Colon (tissue), 2 donors: ENCODE measurements at regions not wholly inside any gene's neighbourhood (a gene's known extent, or its start where the extent isn't known, plus 50 kb on each side); places are given as distances from the start of the nearest gene placed in this dataset.
"Not testable (repeated sequence)": the region's sequence is repeated elsewhere in the genome, so short reads cannot be mapped to it uniquely, and the experiment has no call there.

Experiments used
- FAIRE-seq: peaks from 2 replicates; lab custom pipeline; 2012; peaks lifted over from hg19 to GRCh38; lab: Jason Lieb, UNC
- donor health status: control.
- donor health status: control.

- no peak for FAIRE-seq
Measured at GRCh38 chr6:139743664-139744437, 369.4 kb upstream of the CITED2 start.

DNA sequence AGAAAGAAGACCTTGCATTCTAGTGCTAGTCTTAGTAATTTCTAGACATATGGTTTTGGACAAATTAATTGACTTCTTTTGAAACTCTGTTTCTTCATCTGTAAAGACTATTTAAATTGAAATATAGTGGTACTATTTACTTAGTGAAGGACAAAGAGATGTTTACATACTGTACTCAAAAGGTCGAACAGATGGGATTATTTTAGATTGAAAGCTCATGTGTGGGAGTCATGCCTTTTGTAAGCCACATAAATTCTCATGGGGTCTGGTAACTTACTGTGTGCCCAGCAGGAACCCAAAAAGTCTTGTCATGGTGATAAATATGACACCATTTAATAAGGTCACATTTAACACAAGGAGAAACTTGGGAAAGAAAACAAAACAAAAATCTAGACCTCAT, 368.2 kb upstream of the CITED2 start:
- FAIRE-seq: no peak

DNA sequence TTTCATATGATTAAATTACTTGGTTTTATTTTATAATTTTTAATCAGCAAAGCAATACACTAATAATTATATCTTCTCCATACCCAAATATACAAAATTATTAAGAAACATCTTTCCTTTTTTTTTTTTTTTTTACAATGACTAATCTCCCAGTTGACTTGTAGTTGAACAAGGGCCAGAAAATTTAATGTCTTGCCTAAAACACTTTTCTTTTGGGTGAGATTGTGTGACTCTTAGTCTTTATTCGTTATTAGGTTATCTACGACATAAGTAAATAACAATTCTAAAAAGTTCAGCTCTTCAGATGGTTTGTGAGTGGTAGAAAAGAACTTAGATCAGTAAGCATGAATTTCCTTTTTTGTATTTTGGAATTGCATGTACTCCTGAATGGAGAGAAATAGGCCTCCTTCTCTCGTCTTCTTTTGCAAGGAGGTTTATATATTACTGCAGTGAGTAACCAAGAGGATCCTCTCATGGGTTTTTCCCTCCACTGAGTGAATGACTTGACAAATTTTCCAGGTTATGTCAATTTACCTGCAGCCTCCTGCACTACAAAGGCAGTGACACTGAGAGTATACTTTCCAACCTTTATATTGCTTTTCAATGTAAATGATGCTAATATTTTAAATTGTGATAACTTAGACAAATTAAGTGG, 364.5 kb upstream of the CITED2 start:
- FAIRE-seq: peak; percentile 14

GRCh38 chr6:139736325-139736906, 362.0 kb upstream of the CITED2 start:
- FAIRE-seq: no peak

GRCh38 chr6:139732451-139732850, 358.0 kb upstream of the CITED2 start:
- FAIRE-seq: no peak

GRCh38 chr6:139730340-139730974, 356.0 kb upstream of the CITED2 start:
- FAIRE-seq: no peak

GRCh38 chr6:139728876-139729427, 354.5 kb upstream of the CITED2 start:
- no peak for FAIRE-seq

- FAIRE-seq: not testable (repeated sequence)
Measured at GRCh38 chr6:139726272-139726671, 351.8 kb upstream of the CITED2 start.

- FAIRE-seq: no peak
Measured at GRCh38 chr6:139722530-139722929, 348.1 kb upstream of the CITED2 start.

DNA sequence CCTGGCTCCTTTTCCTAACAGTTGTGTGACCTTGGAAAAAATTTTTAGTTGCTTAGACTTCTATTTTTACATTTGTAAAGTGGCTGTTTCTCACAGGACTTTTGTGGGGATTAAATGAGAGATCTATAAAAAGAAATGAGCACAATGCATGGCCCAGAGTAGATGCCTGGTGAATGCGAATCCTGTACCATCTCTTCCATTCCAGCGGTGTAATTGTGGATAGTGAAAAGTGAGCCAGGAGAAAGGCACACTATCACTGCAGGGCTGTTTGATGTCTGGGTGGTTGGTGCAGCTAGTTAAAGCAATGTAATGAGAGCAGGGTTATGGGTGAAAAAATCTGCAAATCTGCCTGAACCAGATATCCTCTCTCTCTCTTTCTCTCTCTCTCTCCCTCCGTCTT, 347.5 kb upstream of the CITED2 start:
- no peak for FAIRE-seq

GRCh38 chr6:139713900-139714506, 339.6 kb upstream of the CITED2 start:
- FAIRE-seq: no peak

GRCh38 chr6:139713424-139713823, 339.0 kb upstream of the CITED2 start:
- no peak for FAIRE-seq

GRCh38 chr6:139712830-139713229, 338.4 kb upstream of the CITED2 start:
- FAIRE-seq: no peak

- no peak for FAIRE-seq
Measured at GRCh38 chr6:139711804-139712585, 337.5 kb upstream of the CITED2 start.

GRCh38 chr6:139710556-139710955, 336.1 kb upstream of the CITED2 start:
- no peak for FAIRE-seq

DNA sequence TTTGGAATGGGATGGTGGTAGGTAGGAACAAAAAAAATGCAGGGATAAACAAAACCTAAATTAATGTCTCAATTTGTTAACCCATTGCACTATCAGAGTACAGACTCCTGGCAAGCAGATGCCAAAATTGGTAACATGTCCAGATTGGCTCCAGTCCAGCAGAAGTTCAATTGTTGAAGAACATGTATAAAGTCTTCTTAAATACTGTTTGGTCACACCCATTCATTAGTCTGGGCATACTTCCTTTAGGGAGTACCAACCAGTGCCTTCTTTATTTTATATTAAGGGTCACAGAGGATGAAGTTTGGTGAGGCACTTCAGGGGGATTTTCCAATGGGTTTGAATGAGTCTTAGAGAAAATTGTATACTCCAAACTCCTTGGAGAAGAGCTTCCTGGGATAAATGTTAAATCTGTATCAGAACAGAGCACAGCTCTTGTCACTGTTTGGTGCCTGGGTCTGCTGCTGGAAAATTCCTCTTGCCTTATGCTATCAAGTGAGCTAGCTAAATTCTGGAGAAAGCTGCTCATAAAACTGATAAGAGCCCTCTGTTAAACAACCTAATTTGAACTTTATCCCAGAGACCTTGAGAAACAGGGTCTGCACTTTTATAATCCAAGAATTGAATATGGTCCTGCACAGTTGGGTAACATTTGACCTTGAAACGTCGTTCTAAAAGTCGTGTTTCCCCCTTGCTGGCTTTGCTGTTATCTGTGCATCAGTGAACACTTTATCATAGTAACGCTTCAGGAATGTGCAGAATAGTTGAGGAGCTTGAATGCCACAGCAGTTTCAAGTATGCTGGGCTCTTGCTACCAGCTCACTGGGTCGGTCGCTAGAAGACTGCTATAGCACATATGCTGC, 334.1 kb upstream of the CITED2 start:
- no peak for FAIRE-seq

- no peak for FAIRE-seq
Measured at GRCh38 chr6:139706912-139707311, 332.5 kb upstream of the CITED2 start.

GRCh38 chr6:139705284-139705683, 330.8 kb upstream of the CITED2 start:
- no peak for FAIRE-seq

DNA sequence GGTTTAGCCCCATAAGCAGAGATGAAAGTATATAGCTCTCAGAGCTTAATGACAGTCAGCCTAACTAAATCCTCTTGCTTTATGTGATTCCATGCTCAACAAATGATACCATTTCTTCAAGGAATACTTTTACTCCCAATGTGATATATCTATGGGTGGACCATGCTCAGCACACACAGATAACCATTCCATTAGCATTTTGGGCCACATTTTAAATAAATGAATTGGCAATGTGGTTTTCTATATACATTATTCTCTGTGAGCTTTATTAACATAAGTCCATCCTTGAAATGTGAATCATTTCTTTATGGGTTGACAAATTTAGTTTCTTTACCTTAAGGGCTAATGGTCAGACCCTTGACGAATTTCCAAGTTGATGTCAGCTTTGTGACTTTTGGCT, 329.3 kb upstream of the CITED2 start:
- FAIRE-seq: no peak

- no peak for FAIRE-seq
Measured at GRCh38 chr6:139702706-139703105, 328.3 kb upstream of the CITED2 start.
